Heart right ventricle (tissue), 16 donors: ENCODE measurements at regions not wholly inside any gene's neighbourhood (a gene's known extent, or its start where the extent isn't known, plus 50 kb on each side); places are given as distances from the start of the nearest gene placed in this dataset.
"Not testable (repeated sequence)": the region's sequence is repeated elsewhere in the genome, so short reads cannot be mapped to it uniquely, and the experiment has no call there.

Experiments
- ATAC-seq, 8 donors: fragments of 200-7000 bp; cut with Tn5 transposase; one replicate each; pipeline ENCODE4 v1.9.1; 2020; ENCODE audit warnings: mild to moderate bottlenecking in 8 of 8, moderate library complexity in 8 of 8, moderate number of reproducible peaks in 1 of 8
- DNase-seq, 2 donors: peaks; one replicate each; pipeline ENCODE4 v3.0.0-alpha.2; 2020
- H3K27ac ChIP-seq, 10 donors: fragments of 200-600 bp; sonication (generic) in 2 of 10; one replicate each; pipeline versions ENCODE4 v1.5.0 to v1.8.0; 2020 to 2022; ENCODE audit warnings: mild to moderate bottlenecking in 3 of 10
- H3K27me3 ChIP-seq, 7 donors: fragments of 200-600 bp; one replicate each; pipeline ENCODE4 v1.8.0; 2021 to 2022; ENCODE audit warnings: mild to moderate bottlenecking in 2 of 7
- H3K36me3 ChIP-seq, 9 donors: fragments of 200-600 bp; sonication (generic) in 1 of 9; one replicate each; pipeline versions ENCODE4 v1.5.0 to v1.8.0; 2020 to 2022; ENCODE audit warnings: mild to moderate bottlenecking in 2 of 9
- H3K4me1 ChIP-seq, 9 donors: fragments of 200-600 bp; sonication (generic) in 1 of 9; one replicate each; pipeline versions ENCODE4 v1.5.0 to v1.8.0; 2020 to 2022; ENCODE audit warnings: mild to moderate bottlenecking in 4 of 9
- H3K4me3 ChIP-seq, 10 donors: fragments of 200-600 bp; sonication (generic) in 2 of 10; one replicate each; pipeline versions ENCODE4 v1.5.0 to v1.8.0; 2020 to 2022; ENCODE audit warnings: mild to moderate bottlenecking in 7 of 10, moderate library complexity in 2 of 10
- H3K9me3 ChIP-seq, 11 donors: fragments of 200-600 bp in 10 of 11; sonication (generic) in 2 of 11; one replicate each; pipeline versions ENCODE4 v1.5.0 to v1.8.0; 2013 to 2022; ENCODE audit warnings: mild to moderate bottlenecking in 2 of 11, control low read depth in 1 of 11, moderate library complexity in 1 of 11
- WGBS, 2 donors: extraction: QIAGEN DNeasy Blood & Tissue Kit; methylation state at CpG; one replicate each; pipeline ENCODE4 v1.1.7; 2013; ENCODE audit warnings: inconsistent platforms in 1 of 2; 5-methylcytosine and 5-hydroxymethylcytosine counted together
- intact Hi-C, 10 donors: fragments of 100-400 bp; cut with DNase I; formaldehyde crosslinking; loops; one replicate each; pipeline versions ENCODE4 v1.11.1 to v1.14.2; 2022
- TF ChIP-seq, protein P1 (sequence below), 9 donors: fragments of 200-600 bp; sonication (generic) in 2 of 9; IDR thresholded peaks; one replicate each; pipeline versions ENCODE4 v1.5.0 to v1.8.0; 2021 to 2022; ENCODE audit warnings: antibody characterized with exemption in 9 of 9, mild to moderate bottlenecking in 5 of 9, moderate library complexity in 1 of 9
- donor health status: Arrhythmogenic right ventricular cardiomyopathy.
- donor health status: ischemic (EF 13 %, LVEDD 7.1; RV severe dilation, severe dysfunction).
- donor health status: healthy with polysubstance abuse.
- donor health status: DM: no; HTN: yes; CAD: no.
- donor health status: DM: no; HTN: no; CAD: no.
- donor health status: ischemic (EF 25% LVEDD 6.9; RV normal size, moderate dysfunction).
- donor health status: ischemic (EF 25% LVEDD 5.7; RV mildly dilated, moderate dysfunction).
- donor health status: healthy.
- donor health status: DM: yes; HTN: yes; CAD: no.
- donor health status: Ischemic cardiomyopathy.
- donor health status: ischemic (EF 35%, LVEDD 5.7; RV mildly dilated, moderate dysfunction).
- donor health status: nonischemic (EF 11% LVEDD 7.7; RV severe dilation, severe dysfunction).
- donor health status: DM: yes; HTN: yes; CAD: no.
- donor health status: PGD.
- donor health status: ischemic (EF 29% LVEDD 5.4; RV normal size, mild dysfunction).
- donor health status: nonischemic (EF 23%, LVEDD 6.1; RV moderate dilation, normal function).

DNA sequence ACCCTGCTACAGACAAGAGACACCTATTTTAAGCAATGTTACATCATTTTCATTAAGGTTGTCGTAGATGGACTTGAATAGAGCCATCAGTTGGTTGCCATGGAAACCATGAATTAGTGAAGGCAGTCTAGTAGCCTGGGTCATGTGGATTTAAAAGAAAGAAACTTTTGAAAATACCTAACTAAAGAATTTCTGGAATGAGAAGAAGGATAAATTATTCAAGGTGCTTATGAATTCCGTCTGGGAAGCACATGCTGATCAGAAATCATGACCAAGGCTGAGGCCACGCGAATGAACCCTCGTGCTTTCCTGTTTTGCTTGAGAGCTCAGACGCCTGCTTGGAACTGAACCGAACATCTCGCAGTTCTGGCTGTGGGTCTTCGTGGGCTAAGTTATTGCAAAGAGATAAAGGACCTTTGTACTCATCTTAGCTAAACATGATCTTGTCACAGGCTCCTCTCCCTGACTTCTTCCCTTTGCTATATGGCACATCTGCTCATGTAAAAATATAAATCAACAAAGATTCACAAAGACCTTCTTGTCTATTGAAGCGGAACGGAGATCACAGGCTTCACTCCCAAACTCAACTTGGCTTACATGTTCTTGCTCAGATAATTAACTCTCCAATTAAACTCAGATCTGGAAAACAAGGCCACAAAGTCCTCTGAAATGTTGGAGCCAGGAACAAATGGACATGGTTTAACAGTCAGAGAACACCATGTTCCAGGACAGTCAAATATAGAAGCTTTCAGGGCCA, 140.2 kb downstream of the NUFIP1 start:
- intact Hi-C loops: no loop called here
- WGBS, 2 donors: 77 to 83% methylated on average over 11 of the region's 11 CpGs

DNA sequence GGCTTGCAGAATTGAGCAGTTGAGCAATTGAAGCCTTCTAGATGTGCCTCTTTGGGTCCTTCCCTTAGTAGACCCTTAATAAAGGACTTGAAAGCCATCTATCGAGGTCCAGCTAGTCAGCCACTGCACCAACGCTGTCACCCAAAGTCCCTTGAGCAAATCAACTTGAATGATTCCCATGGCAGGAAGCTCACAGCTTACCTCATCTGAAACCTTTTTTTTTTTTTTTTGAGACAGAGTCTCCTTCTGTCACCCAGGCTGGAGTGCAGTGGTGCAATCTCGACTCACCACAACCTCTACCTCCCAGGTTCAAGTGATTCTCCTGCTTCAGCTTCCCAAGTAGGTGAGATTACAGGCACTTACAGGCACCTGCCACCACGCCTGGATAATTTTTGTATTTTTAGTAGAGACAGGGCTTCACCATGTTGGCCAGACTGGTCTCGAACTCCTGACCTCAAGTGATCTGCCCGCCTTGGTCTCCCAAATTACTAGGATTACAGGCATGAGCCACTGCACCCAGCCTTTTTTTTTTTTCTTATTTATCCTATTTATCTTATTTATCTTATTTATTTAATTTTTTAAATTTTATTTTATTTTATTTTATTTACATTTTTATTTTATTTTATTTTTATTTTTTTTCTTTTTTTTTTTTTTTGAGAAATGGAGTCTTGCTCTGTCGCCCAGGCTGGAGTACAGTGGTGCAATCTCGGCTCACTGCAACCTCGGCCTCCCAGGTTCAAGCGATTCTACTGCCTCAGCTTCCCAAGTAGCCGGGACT, 143.8 kb downstream of the NUFIP1 start:
- ATAC-seq, H3K36me3 ChIP-seq, H3K4me3 ChIP-seq, intact Hi-C loops, H3K9me3 ChIP-seq, H3K27ac ChIP-seq, DNase-seq, H3K27me3 ChIP-seq: not testable (repeated sequence)
- H3K4me1 ChIP-seq: peaks cover 0 to 18% (median under 1%) of the 10 kb centered on the region in 9 donors
- 88 to 94% methylated on average over 11 of the region's 11 CpGs for WGBS, 2 donors

More for the DNA sequence above, 140.2 kb downstream of the NUFIP1 start:
- ATAC-seq: peak in 1 of 8 donors; percentile 60
- no peaks in the 10 kb centered on the region for H3K9me3 ChIP-seq
- H3K27ac ChIP-seq: peak overlapping the region in 1 of 10 donors; percentile 16
- H3K4me3 ChIP-seq: no peak overlapping the region
- no peak for DNase-seq
- H3K36me3 ChIP-seq: no peaks in the 10 kb centered on the region
- H3K27me3 ChIP-seq: no peaks in the 10 kb centered on the region
- TF ChIP-seq, protein P1, sequence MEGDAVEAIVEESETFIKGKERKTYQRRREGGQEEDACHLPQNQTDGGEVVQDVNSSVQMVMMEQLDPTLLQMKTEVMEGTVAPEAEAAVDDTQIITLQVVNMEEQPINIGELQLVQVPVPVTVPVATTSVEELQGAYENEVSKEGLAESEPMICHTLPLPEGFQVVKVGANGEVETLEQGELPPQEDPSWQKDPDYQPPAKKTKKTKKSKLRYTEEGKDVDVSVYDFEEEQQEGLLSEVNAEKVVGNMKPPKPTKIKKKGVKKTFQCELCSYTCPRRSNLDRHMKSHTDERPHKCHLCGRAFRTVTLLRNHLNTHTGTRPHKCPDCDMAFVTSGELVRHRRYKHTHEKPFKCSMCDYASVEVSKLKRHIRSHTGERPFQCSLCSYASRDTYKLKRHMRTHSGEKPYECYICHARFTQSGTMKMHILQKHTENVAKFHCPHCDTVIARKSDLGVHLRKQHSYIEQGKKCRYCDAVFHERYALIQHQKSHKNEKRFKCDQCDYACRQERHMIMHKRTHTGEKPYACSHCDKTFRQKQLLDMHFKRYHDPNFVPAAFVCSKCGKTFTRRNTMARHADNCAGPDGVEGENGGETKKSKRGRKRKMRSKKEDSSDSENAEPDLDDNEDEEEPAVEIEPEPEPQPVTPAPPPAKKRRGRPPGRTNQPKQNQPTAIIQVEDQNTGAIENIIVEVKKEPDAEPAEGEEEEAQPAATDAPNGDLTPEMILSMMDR (IDR thresholded peaks at IDR 0.05): no peak
- H3K4me1 ChIP-seq: peaks cover 0 to 20% (median 6%) of the 10 kb centered on the region in 9 donors

DNA sequence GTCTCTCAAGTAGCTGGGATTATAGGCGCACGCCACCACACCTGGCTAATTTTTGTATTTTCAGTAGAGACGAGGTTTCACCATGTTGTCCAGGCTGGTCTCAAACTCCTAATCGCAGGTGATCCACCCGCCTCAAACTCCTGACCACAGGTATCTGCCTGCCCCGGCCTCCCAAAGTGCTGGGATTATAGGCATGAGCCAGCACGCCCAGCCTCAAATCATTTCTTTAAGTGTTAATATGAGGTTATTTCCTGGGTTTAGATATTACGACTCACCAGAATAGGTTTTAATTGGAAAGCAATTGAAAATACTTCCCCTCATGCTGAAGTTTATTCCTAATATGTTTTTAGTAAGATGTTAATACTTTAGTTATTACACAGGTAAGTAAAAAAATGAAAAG, 144.5 kb downstream of the NUFIP1 start:
- peaks cover 0 to 18% (median 7%) of the 10 kb centered on the region in 9 donors for H3K4me1 ChIP-seq
- no peaks in the 10 kb centered on the region for H3K27me3 ChIP-seq
- TF ChIP-seq, protein P1 (IDR thresholded peaks at IDR 0.05): no peak
- 95 to 96% methylated on average over 8 of the region's 8 CpGs for WGBS, 2 donors
- H3K4me3 ChIP-seq: no peak overlapping the region
- H3K27ac ChIP-seq: no peak overlapping the region
- intact Hi-C loops: no loop called here
- ATAC-seq (no peak), DNase-seq (no peak)
- no peaks in the 10 kb centered on the region for H3K36me3 ChIP-seq
- H3K9me3 ChIP-seq: no peaks in the 10 kb centered on the region

DNA sequence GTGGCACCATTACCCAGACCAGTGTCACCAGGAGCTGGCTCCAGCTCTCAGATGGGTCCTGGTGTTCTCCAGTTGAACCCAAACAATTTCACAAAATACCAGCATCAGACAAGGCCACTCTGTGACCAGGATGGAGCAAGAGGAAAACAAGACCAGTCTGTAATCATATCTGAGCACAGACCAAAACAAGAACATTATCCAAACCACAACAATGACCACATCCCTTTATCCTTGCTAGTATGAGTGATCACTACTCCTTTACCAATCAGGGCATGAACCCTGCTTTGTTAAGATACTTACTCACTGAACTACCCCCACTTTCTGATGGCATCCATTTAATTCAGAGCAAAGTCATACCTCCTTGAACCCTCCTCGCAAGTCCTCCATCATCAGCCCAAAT, 145.9 kb downstream of the NUFIP1 start:
- TF ChIP-seq, protein P1 (IDR thresholded peaks at IDR 0.05): no peak
- intact Hi-C loops: no loop called here
- DNase-seq: no peak

More for the DNA sequence above, 145.9 kb downstream of the NUFIP1 start:
- Histone ChIP-seq H3K27me3 (no peaks in the 10 kb centered on the region), H3K36me3 (no peaks in the 10 kb centered on the region), H3K4me1 (peaks cover 0 to 18% (median 0%) of the 10 kb centered on the region in 9 donors), H3K9me3 (no peaks in the 10 kb centered on the region), H3K4me3 (no peak overlapping the region), H3K27ac (no peak overlapping the region)
- no peak for ATAC-seq
- 100% methylated on average over 1 of the region's 1 CpG for WGBS, 2 donors
